Endodermal cell (in vitro differentiated cells): ENCODE measurements at regions not wholly inside any gene's neighbourhood (a gene's known extent, or its start where the extent isn't known, plus 50 kb on each side); places are given as distances from the start of the nearest gene placed in this dataset.

Experiments
- DNase-seq: peaks from one replicate; pipeline ENCODE4 v3.0.0-alpha.2; 2017
- H3K27ac ChIP-seq: 2 replicates; pipeline ENCODE4 v1.5.1; 2013; ENCODE audit warnings: mild to moderate bottlenecking, low read depth, low read length, moderate library complexity
- H3K27me3 ChIP-seq: 2 replicates; pipeline ENCODE4 v1.6.1; 2013; ENCODE audit warnings: mild to moderate bottlenecking, low read length, moderate library complexity; ENCODE audit not compliant: insufficient read depth, control insufficient read depth, poor library complexity, severe bottlenecking
- H3K36me3 ChIP-seq: 2 replicates; pipeline ENCODE4 v1.7.0; 2013; ENCODE audit warnings: mild to moderate bottlenecking, low read length, moderate library complexity; ENCODE audit not compliant: control insufficient read depth, insufficient read depth
- H3K4me1 ChIP-seq: one replicate; pipeline ENCODE4 v1.7.0; 2013; ENCODE audit warnings: low read length; ENCODE audit not compliant: control insufficient read depth, insufficient read depth
- H3K4me3 ChIP-seq: 2 replicates; pipeline ENCODE4 v1.5.1; 2013; ENCODE audit warnings: mild to moderate bottlenecking, low read length, moderate library complexity
- H3K9ac ChIP-seq: 2 replicates; pipeline ENCODE4 v1.6.1; 2013; ENCODE audit warnings: mild to moderate bottlenecking, low read length, moderate library complexity; ENCODE audit not compliant: poor library complexity, severe bottlenecking; ENCODE audit errors: extremely low read depth
- H3K9me3 ChIP-seq: 2 replicates; pipeline ENCODE4 v1.6.1; 2013; ENCODE audit warnings: mild to moderate bottlenecking, low read length, moderate library complexity; ENCODE audit not compliant: control insufficient read depth
- H3K27ac Mint-ChIP-seq: 2 replicates; pipeline ENCODE4 v1.8.0; 2020; ENCODE audit warnings: mixed read lengths
- H3K27me3 Mint-ChIP-seq: 2 replicates; pipeline ENCODE4 v1.8.0; 2021; ENCODE audit warnings: mild to moderate bottlenecking, mixed read lengths; ENCODE audit not compliant: insufficient read depth
- H3K36me3 Mint-ChIP-seq: 2 replicates; pipeline ENCODE4 v1.8.0; 2020; ENCODE audit warnings: low read depth, mixed read lengths
- H3K4me1 Mint-ChIP-seq: 2 replicates; pipeline ENCODE4 v1.8.0; 2020; ENCODE audit warnings: mixed read lengths
- H3K4me3 Mint-ChIP-seq: 2 replicates; pipeline ENCODE4 v1.8.0; 2020; ENCODE audit warnings: mild to moderate bottlenecking, moderate library complexity, mixed read lengths
- H3K9me3 Mint-ChIP-seq: 2 replicates; pipeline ENCODE4 v1.8.0; 2020; ENCODE audit warnings: mild to moderate bottlenecking, mixed read lengths
- CTCF ChIP-seq: fragments of 200-600 bp; sonication (generic); conservative IDR thresholded peaks from 2 replicates; pipeline ENCODE4 v1.5.0; 2021; ENCODE audit warnings: antibody characterized with exemption, mild to moderate bottlenecking
- WGBS, 2 experiments: methylation state at CpG; one replicate each; pipeline versions ENCODE4 v1.1.5 to v1.1.7; 2013; ENCODE audit warnings: missing lambda C conversion rate in 2 of 2, mixed read lengths in 1 of 2; ENCODE audit not compliant: insufficient coverage in 1 of 2, insufficient read length in 1 of 2; 5-methylcytosine and 5-hydroxymethylcytosine counted together

GRCh38 chrX:83004012-83004411 is 504.1 kb upstream of the POU3F4 start:
- H3K9me3 ChIP-seq: no peaks in the 10 kb centered on the region
- Mint-ChIP-seq H3K36me3 (no peaks in the 10 kb centered on the region), H3K27ac (no peak overlapping the region), H3K9me3 (peaks cover 40% of the 10 kb centered on the region), H3K4me1 (no peaks in the 10 kb centered on the region), H3K27me3 (no peaks in the 10 kb centered on the region), H3K4me3 (no peak overlapping the region)
- no peak overlapping the region for H3K4me3 ChIP-seq
- no peak for TF ChIP-seq CTCF
- H3K27me3 ChIP-seq: no peaks in the 10 kb centered on the region
- WGBS, 2 experiments: 92 to 100% methylated on average over 1 of the region's 1 CpG
- H3K36me3 ChIP-seq: no peaks in the 10 kb centered on the region
- DNase-seq: no peak
- no peaks in the 10 kb centered on the region for H3K4me1 ChIP-seq
- no peak overlapping the region for H3K9ac ChIP-seq
- no peak overlapping the region for H3K27ac ChIP-seq

GRCh38 chrX:83008415-83008814 is 499.7 kb upstream of the POU3F4 start:
- H3K27me3 ChIP-seq: no peaks in the 10 kb centered on the region
- Mint-ChIP-seq H3K27me3 (peaks cover under 1% of the 10 kb centered on the region), H3K9me3 (peaks cover 44% of the 10 kb centered on the region), H3K4me3 (no peak overlapping the region), H3K36me3 (no peaks in the 10 kb centered on the region), H3K27ac (no peak overlapping the region), H3K4me1 (no peaks in the 10 kb centered on the region)
- no peak for DNase-seq
- no peaks in the 10 kb centered on the region for H3K4me1 ChIP-seq
- no peak overlapping the region for H3K27ac ChIP-seq
- WGBS, 2 experiments: 85% methylated on average over 5 of the region's 6 CpGs; no CpG with 5 or more reads in 1 of the 2 experiments
- H3K9ac ChIP-seq: no peak overlapping the region
- no peaks in the 10 kb centered on the region for H3K9me3 ChIP-seq
- no peak overlapping the region for H3K4me3 ChIP-seq
- no peaks in the 10 kb centered on the region for H3K36me3 ChIP-seq
- peak; percentile 78 for TF ChIP-seq CTCF

- Mint-ChIP-seq H3K27ac (no peak overlapping the region), H3K4me3 (no peak overlapping the region), H3K36me3 (no peaks in the 10 kb centered on the region), H3K9me3 (peaks cover 53% of the 10 kb centered on the region), H3K4me1 (no peaks in the 10 kb centered on the region), H3K27me3 (no peaks in the 10 kb centered on the region)
- Histone ChIP-seq H3K4me1 (no peaks in the 10 kb centered on the region), H3K9ac (no peak overlapping the region), H3K27ac (no peak overlapping the region), H3K9me3 (no peaks in the 10 kb centered on the region), H3K4me3 (no peak overlapping the region), H3K27me3 (no peaks in the 10 kb centered on the region), H3K36me3 (no peaks in the 10 kb centered on the region)
- WGBS, 2 experiments: 88% methylated on average over 1 of the region's 1 CpG; no CpG with 5 or more reads in 1 of the 2 experiments
- no peak for TF ChIP-seq CTCF
- DNase-seq: no peak
Observed at GRCh38 chrX:83019258-83019657, 488.8 kb upstream of the POU3F4 start.
